ENCODE measurements at regions not wholly inside any gene's neighbourhood (a gene's known extent, or its start where the extent isn't known, plus 50 kb on each side); places are given as distances from the start of the nearest gene placed in this dataset.

- DNase-seq: peak; percentile 13
Measured at GRCh38 chr6:153208706-153209105, 77.6 kb upstream of the RGS17 start.

GRCh38 chr6:153207617-153208016 is 76.5 kb upstream of the RGS17 start:
- no peak for DNase-seq

DNA sequence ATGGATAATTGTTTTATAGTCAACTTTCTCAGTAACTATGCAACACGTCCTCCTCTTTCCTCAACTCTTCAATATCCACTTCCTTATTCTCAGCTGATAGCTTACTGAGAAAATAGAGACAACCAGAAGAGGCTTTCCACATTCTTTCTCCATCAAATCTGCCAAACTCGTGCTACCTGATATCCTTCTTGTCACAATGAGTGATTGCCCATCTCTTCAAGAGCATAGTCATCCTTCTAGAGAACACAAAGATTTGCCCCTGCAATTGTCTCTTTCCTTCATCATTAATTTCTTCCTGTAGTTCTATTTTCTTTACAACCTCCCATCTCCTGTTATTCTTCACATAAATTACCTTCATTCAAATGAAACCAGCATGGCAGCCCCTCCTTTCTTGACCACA is 75.9 kb upstream of the RGS17 start:
- no peak for DNase-seq

DNA sequence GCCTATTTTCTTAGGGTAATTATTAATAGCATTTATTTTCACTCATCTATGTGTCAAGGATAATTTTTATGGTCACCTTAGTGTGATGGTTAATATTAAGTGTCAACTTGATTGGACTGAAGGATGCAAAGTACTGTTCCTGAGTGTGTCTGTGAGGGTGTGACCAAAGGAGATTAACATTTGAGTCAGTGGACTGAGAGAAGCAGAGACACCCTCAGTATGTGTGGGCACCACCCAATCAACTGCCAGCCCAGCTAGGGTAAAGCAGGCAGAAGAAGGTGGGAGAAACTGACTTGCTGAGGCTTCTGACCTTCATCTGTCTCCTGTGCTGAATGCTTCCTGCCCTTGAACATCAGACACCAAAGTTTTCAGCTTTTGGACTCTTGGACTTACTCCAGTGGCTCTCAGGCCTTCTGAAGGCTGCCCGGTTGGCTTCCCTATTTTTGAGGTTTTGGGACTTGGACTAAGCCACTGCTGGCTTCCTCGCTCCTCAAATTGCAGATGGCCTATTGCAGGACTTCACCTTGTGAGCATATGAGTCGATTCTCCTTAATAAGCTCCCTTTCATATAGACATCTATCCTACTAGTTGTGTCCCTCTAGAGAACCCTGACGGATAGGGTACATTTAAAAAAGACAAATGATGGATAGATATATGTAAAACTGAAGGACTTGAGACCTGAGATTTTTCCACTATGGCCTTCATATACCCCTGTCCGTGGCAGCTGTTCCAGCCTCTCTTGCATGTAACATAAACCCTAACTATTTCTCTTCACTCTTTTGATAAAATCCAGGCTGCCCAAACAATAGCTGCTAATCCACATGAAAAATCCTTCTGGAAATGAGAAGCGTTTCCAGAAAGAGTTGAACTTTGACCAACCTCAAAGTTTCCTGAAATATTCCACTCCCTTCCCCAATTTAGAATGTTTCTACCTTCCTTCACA is 62.1 kb upstream of the RGS17 start:
- DNase-seq: no peak

DNA sequence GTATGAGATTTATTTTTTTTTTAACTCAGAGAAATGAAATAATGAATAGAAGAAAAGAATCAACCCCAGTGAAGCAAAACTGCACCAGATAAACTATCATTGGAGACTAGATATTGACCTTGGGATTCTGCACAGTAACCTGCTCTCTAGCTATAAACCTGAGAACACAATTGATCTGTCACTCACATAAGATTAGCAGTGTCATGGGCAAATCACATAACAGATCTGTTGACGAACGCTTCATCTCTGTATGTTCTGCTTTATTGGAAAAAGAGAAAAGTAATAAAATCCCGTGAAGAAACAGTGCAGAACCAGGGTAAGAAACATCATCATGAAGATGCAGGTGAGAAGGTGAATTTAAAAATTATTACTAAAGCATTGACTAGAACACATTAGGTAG is 52.8 kb upstream of the RGS17 start:
- DNase-seq: no peak
